ENCODE measurements at regions not wholly inside any gene's neighbourhood (a gene's known extent, or its start where the extent isn't known, plus 50 kb on each side); places are given as distances from the start of the nearest gene placed in this dataset.

DNA sequence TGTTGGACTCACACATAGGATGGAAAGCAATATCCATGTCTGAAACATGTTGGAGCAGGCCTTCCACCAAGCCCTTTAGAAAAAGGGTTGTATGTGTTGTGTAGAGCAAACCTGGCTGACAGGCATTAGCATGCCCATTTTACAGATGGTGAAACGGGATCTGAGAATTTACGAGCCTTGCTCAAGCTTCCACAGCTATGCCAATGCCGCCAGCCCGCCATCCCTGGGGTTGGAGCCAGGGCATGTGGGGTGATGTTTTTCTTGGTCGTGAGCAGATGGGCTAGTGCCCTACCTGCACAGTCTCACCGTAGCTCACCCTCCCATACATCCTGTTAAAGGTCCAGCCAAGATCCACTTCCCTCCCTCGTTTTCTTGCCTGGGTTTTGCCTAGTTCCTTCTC lies 97.5 kb upstream of the TLE3 start:
- peak in 1 of 56 donors; percentile 37 for DNase-seq

DNA sequence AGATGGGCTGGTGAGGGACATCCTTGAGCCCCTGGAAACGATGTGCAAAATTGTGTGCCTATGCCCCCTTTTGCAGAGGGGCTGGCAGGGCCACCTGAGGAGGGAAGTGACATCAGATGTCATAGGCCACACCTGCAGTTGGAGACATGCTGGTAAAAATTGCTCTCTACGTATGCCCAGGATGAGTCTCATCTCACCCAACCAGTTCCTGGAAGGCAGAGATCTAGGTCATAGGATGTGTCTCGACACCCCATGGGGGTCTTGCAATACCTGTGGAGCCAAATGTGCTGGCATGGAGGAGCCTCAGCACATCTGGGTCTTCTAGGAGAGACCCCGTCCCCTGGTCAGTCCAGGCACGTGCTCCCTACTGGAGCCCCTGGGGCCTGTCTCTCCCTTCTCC lies 96.5 kb upstream of the TLE3 start:
- no peak for DNase-seq

DNA sequence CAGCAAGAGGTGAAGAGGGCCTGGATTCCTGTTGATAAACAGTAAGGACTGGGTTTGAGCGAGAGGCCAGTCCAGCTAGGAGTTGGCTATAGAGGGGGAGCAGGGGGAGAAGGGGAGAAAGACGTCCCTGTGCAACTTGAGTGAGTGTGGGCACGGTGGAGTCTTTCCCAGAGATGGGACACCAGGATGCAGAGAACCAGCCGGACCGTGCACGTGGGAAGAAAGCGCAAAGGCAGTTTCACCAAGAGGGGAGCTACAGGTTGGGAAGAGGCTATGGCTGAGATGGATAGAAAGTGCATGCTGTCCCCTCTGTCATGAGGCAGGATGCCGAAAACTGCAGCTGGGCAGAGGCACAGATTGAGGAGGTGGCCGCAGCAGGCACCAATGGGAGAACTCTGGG lies 96.0 kb upstream of the TLE3 start:
- DNase-seq = no peak

DNA sequence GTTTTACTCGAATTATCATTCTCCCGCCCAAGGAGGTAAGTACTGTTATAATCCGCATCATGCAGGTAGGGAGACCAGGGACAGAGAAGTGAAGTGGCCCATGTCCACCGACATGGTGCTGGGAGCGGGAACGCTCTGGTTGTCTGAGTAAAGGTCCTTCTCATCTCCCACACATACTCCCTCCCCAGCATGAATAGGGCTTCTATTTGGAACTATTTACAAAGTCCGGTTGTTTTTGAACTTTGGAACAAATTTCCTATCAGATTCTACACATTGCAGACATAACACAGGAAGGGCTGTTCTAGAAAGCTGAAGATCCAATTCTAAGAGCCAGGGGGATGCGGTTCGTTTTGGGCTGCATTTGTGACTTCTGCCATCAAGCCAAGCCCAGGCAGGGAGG lies 94.8 kb upstream of the TLE3 start:
- DNase-seq = no peak

DNA sequence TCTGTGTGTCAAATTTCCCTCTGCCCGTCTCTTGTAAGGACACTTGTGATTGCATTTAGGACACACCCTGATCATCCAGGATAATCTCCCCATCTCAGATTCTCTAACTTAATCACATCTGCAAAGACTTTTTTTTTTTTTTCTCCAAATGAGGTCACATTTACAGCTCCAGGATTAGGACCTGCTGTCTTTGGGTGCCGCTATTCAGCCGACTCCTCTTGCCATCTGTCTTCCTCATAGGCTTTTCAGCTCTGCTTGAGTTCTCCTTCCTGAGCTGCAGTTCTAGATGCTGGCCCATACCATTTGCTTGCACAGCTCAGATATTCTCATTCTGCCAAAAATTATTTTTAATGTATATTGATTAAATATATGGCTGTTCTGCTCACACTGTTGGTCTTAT lies 94.3 kb upstream of the TLE3 start:
- no peak for DNase-seq

DNA sequence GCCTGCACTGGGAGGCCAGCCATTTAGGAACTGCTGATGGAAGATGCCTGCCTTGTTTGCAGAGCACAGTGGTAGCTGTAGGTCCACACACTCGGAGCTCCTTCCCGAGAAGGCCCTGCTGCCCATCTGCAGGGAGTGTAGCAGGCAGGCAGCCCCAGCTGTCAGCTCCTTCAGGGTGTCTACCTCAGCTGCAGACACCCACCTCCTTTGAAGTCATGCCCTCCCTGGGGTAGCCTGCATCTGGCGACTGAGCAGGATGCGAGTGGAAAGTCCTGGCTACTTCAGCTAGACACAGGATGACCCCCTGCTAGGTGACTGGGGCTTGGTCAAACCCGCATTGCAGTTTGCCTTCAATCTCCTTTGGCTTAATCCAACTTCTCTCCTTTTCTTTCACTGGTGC lies 93.2 kb upstream of the TLE3 start:
- DNase-seq = no peak

DNA sequence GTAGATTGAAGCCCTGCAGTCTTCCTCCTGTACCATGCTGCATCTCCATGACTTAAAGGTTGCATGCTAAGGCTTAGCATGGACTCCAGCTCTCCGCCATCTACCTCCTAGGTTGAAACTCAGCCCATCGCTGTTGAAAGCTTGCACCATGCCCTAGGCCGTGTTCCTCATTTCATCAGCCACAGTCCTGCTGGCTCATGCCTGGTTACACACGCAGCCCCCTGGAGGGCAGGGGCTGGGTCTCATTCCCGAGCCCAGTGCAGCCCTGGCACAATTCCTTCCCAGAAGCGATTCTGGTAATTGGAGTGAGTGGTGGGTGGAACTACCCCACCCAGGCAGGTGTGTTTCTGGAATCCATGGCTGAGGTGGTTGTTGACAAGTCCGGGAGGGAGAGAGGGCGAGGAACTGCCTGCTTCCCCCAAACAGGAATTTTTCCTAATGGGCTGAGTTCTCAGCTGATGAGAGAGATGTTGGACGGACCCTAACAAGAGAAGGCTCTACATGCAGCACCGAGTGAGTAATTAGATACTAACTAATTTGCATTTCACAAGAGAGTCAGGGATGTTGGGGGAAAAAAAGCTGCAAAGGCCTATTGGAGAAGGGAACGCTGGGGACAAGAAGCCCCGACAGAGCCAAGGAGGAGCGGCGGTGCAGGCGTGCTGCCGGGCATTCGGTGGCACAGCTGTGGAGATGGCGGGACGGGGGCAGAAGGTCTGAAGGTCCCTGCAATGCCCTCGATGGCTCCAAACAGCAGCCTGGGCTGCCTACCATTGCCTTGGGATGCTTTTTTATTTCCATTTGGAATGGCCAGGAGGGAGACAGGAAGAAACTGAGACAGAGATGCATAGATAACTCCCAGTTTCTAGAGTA lies 92.3 kb upstream of the TLE3 start:
- no peak for DNase-seq

GRCh38 chr15:70188286-70188685 lies 90.6 kb upstream of the TLE3 start:
- no peak for DNase-seq

DNA sequence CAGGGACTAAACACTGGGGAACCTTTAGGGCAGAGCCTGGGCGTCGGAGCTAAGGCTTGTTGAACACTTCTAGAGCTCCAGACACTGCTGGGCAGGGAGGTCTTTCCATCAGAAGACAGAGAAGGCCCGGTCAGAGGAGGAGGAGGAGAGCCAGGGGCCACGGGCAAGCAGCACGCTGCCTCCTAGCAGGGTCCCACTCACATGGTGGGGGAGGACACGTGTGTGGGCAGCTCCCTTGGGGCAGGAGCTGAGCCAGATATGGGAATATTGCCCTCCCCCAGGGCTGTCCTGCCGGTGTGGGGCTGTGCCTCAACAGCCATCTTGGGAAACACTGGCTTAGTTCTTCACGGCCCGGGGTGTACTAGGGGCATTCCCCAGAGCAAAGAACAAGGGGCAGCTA lies 89.6 kb upstream of the TLE3 start:
- no peak for DNase-seq

- DNase-seq = no peak
These were observed 88.4 kb upstream of the TLE3 start for GRCh38 chr15:70186152-70186551.

DNA sequence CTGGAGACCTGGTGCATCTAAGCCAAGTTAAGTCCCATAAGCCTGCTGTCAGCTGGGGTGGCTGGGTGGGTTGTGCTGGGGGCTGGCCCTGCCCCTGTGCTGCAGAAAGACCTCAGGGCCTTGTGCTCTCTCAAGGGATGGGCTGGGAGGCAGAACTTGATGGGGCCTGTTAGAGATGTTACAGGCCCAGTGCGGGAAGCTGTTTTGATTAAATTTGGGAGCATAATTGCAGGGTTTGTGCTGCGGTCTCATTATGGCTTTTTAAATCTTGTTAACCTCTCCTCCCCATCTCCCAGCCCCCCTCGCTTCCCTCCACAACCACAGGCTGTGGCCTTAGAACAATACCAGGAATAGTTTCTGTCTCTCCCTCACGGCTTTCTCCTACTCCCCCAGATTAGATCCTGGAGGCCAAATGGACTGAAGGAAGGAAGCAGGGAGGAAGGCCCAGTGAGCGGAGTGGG lies 87.6 kb upstream of the TLE3 start:
- no peak for DNase-seq

- DNase-seq = no peak
These were observed 85.4 kb upstream of the TLE3 start for GRCh38 chr15:70182858-70183695.

DNA sequence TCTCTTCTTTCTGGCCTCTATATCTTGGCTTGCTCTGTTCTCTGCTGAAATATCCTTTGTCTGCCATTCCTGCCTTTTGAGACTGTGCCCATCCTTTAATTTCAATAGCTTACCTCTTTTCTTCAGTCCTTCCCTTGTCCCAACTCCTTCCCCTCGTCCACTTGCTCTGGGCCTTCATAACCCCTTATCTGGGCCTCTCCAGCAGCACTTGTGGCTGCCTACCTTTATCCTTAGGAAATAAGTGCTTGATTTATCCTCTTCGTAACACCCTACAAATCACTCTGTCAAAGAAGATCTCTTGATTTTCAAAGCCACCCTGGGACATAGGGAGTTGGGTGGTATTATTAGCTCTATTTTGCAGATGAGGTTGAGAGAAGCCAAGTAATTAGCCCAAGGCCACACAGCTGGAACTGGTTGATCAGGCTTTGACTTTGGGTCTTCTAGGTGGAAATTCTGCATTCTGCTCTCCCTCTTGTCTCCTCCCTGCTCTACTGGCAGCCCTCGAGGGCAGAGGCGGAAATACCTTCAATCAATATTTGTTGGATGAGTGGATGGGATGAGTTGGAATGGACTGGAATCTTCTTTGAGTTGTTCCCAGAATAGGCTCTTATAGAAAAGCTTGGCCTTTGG lies 84.0 kb upstream of the TLE3 start:
- DNase-seq = no peak

- no peak for DNase-seq
These were observed 82.6 kb upstream of the TLE3 start for GRCh38 chr15:70180186-70180875.

- DNase-seq = no peak
These were observed 81.7 kb upstream of the TLE3 start for GRCh38 chr15:70179309-70179892.

DNA sequence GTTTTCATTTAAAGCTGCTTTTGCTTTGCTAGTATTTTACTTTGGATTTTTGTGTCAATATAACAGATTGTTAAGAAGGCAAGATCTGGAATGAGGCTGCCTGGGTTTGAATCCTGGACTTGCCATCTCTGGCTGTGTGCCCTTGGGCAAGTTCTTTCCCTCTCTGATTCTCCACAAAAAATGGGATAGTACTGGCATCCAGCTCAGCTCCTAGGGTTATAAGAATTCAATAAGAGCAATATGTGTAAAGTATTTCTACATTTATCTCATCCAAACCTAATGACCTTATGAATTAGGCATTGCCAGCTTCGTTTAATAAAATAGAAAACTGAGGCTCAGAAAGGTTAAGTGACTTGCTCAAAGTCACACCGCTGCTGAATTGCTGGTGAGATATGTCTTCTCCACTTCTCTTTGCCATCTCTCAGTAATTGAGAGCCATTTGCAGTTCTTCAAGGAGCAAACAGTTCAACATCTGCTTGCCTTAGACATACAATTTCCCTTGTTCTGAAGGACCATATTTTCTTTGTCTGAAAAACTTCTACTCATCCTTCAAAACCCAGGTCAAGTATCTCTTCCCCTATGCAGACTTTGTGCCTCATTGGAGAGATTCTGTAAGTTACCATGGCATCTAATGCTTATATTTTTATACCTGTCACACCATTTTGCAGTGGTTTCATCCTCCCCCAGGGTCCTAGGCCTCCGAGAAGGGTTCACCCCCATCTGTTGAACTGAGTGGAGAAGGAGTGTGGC lies 80.8 kb upstream of the TLE3 start:
- no peak for DNase-seq

DNA sequence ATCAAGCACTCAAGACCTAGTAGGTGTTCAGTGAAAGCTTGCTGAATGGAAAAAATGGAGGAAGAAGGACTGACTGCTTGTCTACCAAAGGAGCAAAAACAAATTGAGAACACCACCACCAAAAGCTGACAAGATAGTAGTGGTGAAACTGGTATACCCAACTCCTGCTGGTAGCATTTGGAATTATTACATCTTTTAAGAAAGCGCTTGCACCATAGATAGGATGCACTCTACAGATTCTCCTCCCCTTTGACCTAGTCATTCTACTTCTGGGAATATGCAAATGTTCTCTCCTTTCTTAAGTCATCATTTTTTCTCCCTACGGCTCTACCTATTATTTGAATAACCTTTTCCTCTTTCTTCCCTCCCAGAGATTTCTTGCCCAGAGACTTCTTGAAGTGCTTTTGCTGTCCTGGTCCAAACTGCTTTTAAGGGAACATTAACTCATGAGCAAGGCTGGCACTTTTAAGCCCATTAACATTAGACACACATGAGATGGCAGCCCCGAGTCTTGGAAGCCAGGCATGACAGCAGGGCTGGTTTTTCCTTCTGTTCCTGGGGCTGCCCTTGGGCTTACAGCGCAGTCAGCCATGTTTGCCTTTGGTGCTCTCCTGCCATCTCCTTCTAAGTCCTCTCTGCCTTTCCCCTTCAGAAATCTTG lies 75.0 kb upstream of the TLE3 start:
- no peak for DNase-seq

GRCh38 chr15:70172124-70172523 lies 74.4 kb upstream of the TLE3 start:
- no peak for DNase-seq

- no peak for DNase-seq
These were observed 73.7 kb upstream of the TLE3 start for GRCh38 chr15:70171256-70171886.

Measured in nucleus accumbens (tissue), 56 donors.